HG03025 (cell line): ENCODE measurements at regions not wholly inside any gene's neighbourhood (a gene's known extent, or its start where the extent isn't known, plus 50 kb on each side); places are given as distances from the start of the nearest gene placed in this dataset.

Experiments
- ATAC-seq: cut with Tn5 transposase; IDR thresholded peaks from one replicate; pipeline ENCODE4 v1.9.1; 2021; ENCODE audit warnings: mild to moderate bottlenecking, moderate library complexity; ENCODE audit not compliant: unreplicated experiment, low FRiP score

- ATAC-seq = no peak
Measured at GRCh38 chr9:87816036-87816435, 66.6 kb upstream of the SPATA31E1 start.

DNA sequence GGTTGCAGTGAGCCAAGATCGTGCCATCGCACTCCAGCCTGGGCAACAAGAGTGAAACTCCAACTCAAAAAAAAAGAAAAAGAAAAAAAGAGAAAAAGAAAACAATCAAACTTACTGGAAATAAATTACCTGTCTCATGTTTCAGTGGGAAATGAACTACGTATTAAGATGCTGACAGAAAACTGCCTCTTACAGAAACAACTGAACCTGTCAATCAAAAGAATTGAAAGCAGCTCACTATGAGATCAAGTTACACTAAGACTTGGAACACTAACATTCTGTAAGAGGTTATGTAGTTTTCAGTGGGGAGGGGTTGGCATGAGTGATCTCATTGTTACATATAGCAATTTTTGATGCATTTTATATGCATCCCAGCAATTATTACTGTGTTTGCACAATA lies 64.4 kb upstream of the SPATA31E1 start:
- no peak for ATAC-seq

DNA sequence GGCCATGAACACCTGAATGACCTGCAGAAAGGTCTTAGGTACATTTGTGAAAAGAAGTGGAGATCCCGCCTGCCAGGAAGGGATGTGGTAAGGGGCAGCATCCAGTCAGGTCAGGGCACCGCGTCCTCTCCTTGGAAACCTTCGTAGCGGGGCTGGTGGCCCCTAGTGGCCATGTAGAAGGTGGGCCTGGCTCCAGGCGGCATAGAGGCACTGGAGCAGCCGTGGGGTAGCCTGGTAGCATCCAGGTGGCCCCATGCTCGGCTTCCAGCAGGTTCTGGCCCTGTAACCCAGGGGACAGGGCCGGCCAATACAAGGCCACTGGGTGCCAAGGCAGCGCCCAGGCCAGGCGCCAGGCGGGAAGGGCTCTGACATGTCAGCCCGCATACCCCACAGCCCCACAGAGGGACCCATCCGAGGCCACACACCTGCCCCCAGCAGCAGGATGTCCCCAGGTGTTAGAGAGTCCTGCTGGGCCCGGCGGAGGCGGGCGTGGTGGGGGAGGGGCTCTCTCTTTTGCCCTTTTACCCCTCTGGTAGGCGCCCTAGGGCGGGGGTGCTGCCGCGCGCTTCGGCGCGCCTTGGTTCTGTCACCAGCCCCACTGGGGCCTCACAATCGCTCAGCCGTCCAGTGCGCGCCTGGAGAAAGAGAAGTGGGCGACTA lies 58.3 kb upstream of the SPATA31E1 start:
- ATAC-seq = no peak

DNA sequence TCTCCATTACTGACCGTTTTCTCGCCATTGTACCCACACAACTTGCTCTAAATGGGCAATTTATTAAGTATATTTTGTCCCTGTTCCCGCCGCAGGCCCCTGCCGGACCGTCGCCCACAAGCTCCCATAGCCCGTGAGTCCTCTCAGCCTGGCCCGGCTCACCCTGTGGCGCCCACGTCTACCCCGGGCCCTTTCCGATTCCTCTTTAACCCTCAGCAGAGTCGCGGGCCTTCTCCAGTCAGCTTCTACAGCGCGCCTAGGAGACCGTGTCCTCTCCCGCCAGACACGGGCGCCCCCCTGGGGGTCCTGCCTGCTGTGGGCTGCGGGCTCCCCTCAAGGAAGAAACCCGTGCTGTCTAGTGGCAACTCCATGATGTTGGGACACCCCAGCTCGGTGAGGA lies 57.8 kb upstream of the SPATA31E1 start:
- no peak for ATAC-seq

GRCh38 chr9:87826331-87826730 lies 56.3 kb upstream of the SPATA31E1 start:
- no peak for ATAC-seq

DNA sequence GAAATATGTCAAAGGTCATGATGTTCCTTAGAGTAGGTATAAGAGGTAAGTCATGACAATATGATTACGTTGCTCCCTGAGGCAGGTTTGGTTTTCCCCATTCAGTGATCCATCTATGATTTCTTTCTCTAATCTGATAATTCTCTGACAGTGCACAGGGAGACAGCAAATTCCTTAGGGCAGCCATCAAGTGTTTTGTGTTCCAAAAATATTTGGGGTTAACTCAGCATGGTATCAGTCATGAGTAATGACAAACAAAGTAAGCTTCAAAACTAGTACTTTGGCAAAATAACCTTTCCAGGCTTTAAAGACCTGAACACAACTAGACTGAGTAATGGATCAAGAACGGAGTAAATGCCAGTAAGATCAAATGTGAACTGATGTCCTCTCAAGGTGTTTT lies 55.3 kb upstream of the SPATA31E1 start:
- no peak for ATAC-seq

GRCh38 chr9:87829756-87830155 lies 52.9 kb upstream of the SPATA31E1 start:
- no peak for ATAC-seq

DNA sequence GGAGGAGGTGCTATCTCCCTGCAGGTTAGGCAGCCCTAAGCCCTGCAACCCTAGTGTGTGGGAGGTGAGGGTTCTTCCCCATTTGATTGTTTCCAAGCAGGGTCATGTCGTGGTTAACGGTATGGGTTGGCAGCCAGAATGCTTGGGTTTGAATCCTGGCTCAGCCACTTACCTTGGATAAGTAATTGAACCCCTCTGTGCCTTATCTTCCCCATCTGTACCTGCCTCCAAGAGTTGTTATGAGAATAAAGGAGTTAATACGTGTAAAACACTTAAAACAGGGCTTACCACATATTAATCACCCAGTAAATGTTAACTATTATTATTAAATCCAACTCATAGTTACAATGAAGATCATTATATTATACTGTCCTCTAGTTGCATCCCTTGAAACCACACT lies 52.2 kb upstream of the SPATA31E1 start:
- ATAC-seq = no peak

- no peak for ATAC-seq
Measured at GRCh38 chr9:87831159-87831558, 51.5 kb upstream of the SPATA31E1 start.
